AG04450 (cell line): ENCODE measurements at regions not wholly inside any gene's neighbourhood (a gene's known extent, or its start where the extent isn't known, plus 50 kb on each side); places are given as distances from the start of the nearest gene placed in this dataset.

Experiments
- CTCF ChIA-PET: fragments of 300-600, 350-600 bp; formaldehyde crosslinking; extraction: SDS; loops from one replicate; lab custom pipeline; 2022; ENCODE audit warnings: antibody characterized with exemption, inconsistent platforms; lab: Charles Lee
- POLR2A ChIA-PET: fragments of 350-600 bp; formaldehyde crosslinking; extraction: SDS; loops from one replicate; lab custom pipeline; 2021; ENCODE audit warnings: antibody characterized with exemption, inconsistent platforms; lab: Yijun Ruan, JAX
- DNase-seq: peaks from one replicate; pipeline ENCODE4 v3.0.0-alpha.2; 2011; ENCODE audit warnings: low read depth, low spot score
- H3K27ac ChIP-seq: one replicate; pipeline ENCODE4 v1.5.1; 2012; ENCODE audit warnings: low read depth, low read length, control low read depth
- H3K27me3 ChIP-seq: one replicate; pipeline ENCODE4 v1.6.0; 2012; ENCODE audit warnings: low read length; ENCODE audit not compliant: control insufficient read depth, insufficient read depth
- H3K4me3 ChIP-seq: 2 replicates; pipeline ENCODE4 v1.5.1; 2011; ENCODE audit warnings: mild to moderate bottlenecking, low read depth, low read length, control low read depth
- H3K9me3 ChIP-seq: 2 replicates; pipeline ENCODE4 v1.5.1; 2012; ENCODE audit warnings: low read length; ENCODE audit not compliant: control insufficient read depth, insufficient read depth
- TF ChIP-seq, protein P1 (sequence below): IDR thresholded peaks from 2 replicates; pipeline ENCODE4 v1.5.1; 2011; ENCODE audit warnings: low read depth, low read length, control low read depth, inconsistent platforms

DNA sequence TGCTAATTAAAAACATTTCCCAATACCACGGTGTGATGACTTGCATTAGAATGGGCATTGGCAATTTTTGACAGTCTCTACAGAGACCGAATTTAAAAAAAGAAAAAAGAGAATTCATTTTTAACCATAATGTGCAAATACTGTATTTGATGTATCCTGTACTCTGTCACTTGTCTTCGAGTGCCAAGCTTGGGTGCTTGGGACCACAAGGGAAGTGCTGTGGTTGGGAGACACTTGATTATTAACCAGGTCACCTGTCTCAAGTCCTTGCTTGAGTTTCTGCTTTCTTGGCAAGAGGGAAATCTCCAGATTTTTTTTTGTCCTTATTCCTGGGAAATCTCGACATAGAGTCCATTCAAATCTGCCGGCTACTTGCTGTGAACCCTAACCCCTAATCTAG is 209.0 kb downstream of the MC4R start:
- ChIA-PET POLR2A (no interaction called here), CTCF (no interaction called here)
- no peaks in the 10 kb centered on the region for H3K9me3 ChIP-seq
- no peak overlapping the region for H3K4me3 ChIP-seq
- DNase-seq: no peak
- H3K27ac ChIP-seq: no peak overlapping the region
- H3K27me3 ChIP-seq: no peaks in the 10 kb centered on the region
- TF ChIP-seq, protein P1, sequence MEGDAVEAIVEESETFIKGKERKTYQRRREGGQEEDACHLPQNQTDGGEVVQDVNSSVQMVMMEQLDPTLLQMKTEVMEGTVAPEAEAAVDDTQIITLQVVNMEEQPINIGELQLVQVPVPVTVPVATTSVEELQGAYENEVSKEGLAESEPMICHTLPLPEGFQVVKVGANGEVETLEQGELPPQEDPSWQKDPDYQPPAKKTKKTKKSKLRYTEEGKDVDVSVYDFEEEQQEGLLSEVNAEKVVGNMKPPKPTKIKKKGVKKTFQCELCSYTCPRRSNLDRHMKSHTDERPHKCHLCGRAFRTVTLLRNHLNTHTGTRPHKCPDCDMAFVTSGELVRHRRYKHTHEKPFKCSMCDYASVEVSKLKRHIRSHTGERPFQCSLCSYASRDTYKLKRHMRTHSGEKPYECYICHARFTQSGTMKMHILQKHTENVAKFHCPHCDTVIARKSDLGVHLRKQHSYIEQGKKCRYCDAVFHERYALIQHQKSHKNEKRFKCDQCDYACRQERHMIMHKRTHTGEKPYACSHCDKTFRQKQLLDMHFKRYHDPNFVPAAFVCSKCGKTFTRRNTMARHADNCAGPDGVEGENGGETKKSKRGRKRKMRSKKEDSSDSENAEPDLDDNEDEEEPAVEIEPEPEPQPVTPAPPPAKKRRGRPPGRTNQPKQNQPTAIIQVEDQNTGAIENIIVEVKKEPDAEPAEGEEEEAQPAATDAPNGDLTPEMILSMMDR: no peak

DNA sequence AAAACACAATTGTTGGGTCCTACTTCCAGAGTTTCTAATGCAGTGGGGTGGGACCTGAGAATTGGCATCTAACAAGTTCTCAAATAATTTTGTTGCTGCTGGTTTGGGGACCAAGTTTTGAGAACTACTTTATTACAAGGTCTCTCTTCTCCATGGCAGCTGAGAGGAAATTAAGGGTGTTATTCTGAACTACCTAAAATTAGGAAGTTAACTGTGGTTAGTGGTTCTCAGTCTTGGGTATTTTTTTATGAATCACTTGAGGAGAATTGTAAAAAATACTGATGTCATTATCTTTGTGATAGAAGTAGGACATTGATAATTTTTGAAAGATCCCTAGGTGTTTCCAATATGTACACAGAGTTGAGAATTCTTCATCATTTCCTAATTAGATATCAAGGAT is 210.2 kb downstream of the MC4R start:
- no peaks in the 10 kb centered on the region for H3K27me3 ChIP-seq
- H3K27ac ChIP-seq: no peak overlapping the region
- H3K9me3 ChIP-seq: no peaks in the 10 kb centered on the region
- TF ChIP-seq, protein P1: no peak
- POLR2A ChIA-PET: no interaction called here
- no peak for DNase-seq
- CTCF ChIA-PET: no interaction called here
- H3K4me3 ChIP-seq: no peak overlapping the region

DNA sequence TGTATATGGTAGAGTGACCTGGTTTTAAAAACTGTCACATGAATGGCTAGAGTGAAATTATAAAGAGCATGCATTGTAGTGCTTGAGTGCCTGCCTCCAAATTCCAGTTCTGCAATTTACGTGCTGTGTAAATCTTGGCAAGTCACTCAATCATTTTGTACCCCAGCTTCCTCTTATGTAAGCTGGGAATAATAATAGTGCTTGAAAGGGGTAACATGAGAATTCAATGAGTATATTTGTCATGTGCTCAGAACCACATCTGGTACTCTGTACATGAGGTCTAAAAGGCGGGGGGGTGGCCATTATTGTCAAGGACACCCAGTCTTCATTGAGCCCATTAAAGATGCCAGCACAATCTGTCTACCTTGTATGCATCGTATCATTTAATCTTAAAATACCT is 214.8 kb downstream of the MC4R start:
- Histone ChIP-seq H3K9me3 (no peaks in the 10 kb centered on the region), H3K4me3 (no peak overlapping the region), H3K27me3 (no peaks in the 10 kb centered on the region), H3K27ac (no peak overlapping the region)
- ChIA-PET POLR2A (no interaction called here), CTCF (no interaction called here)
- no peak for DNase-seq
- TF ChIP-seq, protein P1: no peak

DNA sequence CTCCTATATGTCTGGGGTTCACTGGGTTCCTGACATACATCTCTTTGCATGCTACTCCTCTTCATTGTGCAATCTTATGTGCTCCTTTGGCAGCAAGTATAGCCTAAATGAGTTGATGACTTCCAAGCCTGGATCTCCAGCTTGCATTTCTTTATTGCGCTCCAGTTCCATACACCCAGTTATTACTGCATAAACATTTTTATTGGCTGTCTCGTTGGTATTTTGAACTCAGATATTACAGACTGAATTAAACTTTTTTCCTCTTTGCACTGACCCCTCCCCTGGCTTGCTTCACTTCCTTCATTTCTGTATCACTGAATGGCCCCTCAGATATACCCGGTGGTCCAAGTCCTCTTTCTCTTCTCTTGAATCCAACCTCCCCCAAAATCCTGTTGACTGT is 219.2 kb downstream of the MC4R start:
- ChIA-PET CTCF (no interaction called here), POLR2A (no interaction called here)

DNA sequence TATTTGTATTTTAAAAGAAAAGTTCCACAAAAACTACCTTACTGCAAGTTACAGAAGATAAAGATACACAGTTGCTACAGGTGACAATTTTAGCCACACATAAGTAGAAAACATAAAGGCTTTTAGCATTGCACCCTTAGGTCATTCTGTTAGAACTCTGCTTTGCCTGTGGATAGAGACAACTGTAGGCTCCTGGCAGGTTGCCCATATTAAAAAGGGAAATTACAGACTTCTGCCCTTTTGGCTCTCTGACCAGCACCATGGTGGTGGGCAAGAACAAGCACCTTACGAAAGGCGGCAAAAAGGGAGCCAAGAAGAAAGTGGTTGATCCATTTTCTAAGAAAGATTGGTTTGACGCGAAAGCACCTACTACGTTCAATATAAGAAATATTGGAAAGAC is 223.3 kb downstream of the MC4R start:
- TF ChIP-seq, protein P1: no peak
- POLR2A ChIA-PET: no interaction called here
- peaks cover 2% of the 10 kb centered on the region for H3K27me3 ChIP-seq
- no peaks in the 10 kb centered on the region for H3K9me3 ChIP-seq
- CTCF ChIA-PET: no interaction called here
- DNase-seq: no peak
- no peak overlapping the region for H3K4me3 ChIP-seq
- H3K27ac ChIP-seq: no peak overlapping the region

More for the DNA sequence above, 219.2 kb downstream of the MC4R start:
- H3K27ac ChIP-seq: no peak overlapping the region
- TF ChIP-seq, protein P1: no peak
- no peak for DNase-seq
- no peaks in the 10 kb centered on the region for H3K9me3 ChIP-seq
- no peak overlapping the region for H3K4me3 ChIP-seq
- H3K27me3 ChIP-seq: no peaks in the 10 kb centered on the region
